BJ (cell line): ENCODE measurements at regions not wholly inside any gene's neighbourhood (a gene's known extent, or its start where the extent isn't known, plus 50 kb on each side); places are given as distances from the start of the nearest gene placed in this dataset.

ENCODE experiments used
- CTCF ChIA-PET: fragments of 350-600 bp; formaldehyde crosslinking; extraction: SDS; loops from one replicate; lab custom pipeline; 2021; ENCODE audit warnings: antibody characterized with exemption, inconsistent platforms; lab: Yijun Ruan, JAX
- POLR2A ChIA-PET: fragments of 300-600 bp; sonication (Branson Sonifier 250); formaldehyde crosslinking; extraction: SDS; loops from one replicate; lab custom pipeline; 2021; ENCODE audit warnings: antibody characterized with exemption; lab: Charles Lee
- DNase-seq: peaks from one replicate; pipeline ENCODE4 v3.0.0-alpha.2; 2011; ENCODE audit warnings: low read depth
- H3K27me3 ChIP-seq: 2 replicates; pipeline ENCODE4 v1.6.0; 2011; ENCODE audit warnings: low read length; ENCODE audit not compliant: control insufficient read depth, insufficient read depth
- H3K36me3 ChIP-seq: 2 replicates; pipeline ENCODE4 v1.5.1; 2011; ENCODE audit warnings: low read length; ENCODE audit not compliant: control insufficient read depth, insufficient read depth
- H3K4me3 ChIP-seq: 2 replicates; pipeline ENCODE4 v1.5.1; 2011; ENCODE audit warnings: low read depth, mild to moderate bottlenecking, control low read depth, low read length
- TF ChIP-seq, protein P1 (sequence below): IDR thresholded peaks from 2 replicates; pipeline ENCODE4 v1.5.1; 2011; ENCODE audit warnings: low read depth, mild to moderate bottlenecking, control low read depth, inconsistent platforms, low read length, moderate library complexity; ENCODE audit not compliant: insufficient read depth

DNA sequence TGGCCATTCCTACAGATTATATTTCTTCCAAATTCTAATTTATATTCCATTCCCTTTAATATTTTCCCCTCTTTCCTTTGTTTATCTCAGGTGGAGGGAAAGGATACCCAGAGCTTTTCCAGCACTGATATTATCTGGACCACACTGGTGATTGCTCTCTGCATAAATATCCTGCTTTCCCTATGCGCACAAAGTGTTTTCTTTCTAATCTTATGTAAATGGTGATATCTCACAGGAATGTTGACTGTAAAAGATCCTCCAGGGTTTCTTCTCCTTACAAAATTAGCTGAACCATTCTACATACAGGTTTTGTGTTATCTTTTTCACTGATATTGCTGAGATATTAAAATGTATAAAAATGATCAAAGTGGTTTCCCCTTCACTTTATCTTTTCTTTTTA lies 59.1 kb upstream of the GALNT13 start:
- no peak overlapping the region for H3K4me3 ChIP-seq
- DNase-seq, result no peak
- no peaks in the 10 kb centered on the region for H3K36me3 ChIP-seq
- H3K27me3 ChIP-seq, result no peaks in the 10 kb centered on the region
- TF ChIP-seq, protein P1, sequence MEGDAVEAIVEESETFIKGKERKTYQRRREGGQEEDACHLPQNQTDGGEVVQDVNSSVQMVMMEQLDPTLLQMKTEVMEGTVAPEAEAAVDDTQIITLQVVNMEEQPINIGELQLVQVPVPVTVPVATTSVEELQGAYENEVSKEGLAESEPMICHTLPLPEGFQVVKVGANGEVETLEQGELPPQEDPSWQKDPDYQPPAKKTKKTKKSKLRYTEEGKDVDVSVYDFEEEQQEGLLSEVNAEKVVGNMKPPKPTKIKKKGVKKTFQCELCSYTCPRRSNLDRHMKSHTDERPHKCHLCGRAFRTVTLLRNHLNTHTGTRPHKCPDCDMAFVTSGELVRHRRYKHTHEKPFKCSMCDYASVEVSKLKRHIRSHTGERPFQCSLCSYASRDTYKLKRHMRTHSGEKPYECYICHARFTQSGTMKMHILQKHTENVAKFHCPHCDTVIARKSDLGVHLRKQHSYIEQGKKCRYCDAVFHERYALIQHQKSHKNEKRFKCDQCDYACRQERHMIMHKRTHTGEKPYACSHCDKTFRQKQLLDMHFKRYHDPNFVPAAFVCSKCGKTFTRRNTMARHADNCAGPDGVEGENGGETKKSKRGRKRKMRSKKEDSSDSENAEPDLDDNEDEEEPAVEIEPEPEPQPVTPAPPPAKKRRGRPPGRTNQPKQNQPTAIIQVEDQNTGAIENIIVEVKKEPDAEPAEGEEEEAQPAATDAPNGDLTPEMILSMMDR, result no peak
- ChIA-PET CTCF (interaction anchor here (0.6 kb wide), 1 partner anchor 10 kb away, joined by 5 read pairs; no protein-coding TSS in a partner anchor), POLR2A (no interaction called here)

GRCh38 chr2:153818242-153818641 lies 53.5 kb upstream of the GALNT13 start:
- CTCF ChIA-PET, result no interaction called here
- Histone ChIP-seq H3K4me3 (no peak overlapping the region), H3K36me3 (no peaks in the 10 kb centered on the region), H3K27me3 (no peaks in the 10 kb centered on the region)
- DNase-seq, result no peak
- POLR2A ChIA-PET, result no interaction called here
- TF ChIP-seq, protein P1, result no peak

DNA sequence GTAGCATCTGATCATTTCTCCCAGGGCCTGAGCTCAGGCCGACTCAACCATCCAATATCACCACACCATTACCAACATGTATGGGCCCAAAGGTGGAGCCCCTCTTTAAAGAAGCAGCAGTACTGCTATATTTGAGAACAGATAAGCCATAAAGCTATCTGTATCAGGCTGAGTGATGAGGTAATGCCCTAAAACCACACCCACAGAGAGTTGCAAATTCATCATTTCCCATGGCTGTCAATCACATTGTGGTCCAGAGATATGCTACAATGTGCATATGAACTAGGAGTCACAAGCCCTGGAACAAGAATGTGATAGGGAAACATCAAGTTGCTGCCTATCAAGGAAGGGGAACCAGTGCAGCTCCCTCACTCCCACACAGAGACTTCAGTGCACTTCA lies 52.6 kb upstream of the GALNT13 start:
- TF ChIP-seq, protein P1, result no peak
- H3K36me3 ChIP-seq, result no peaks in the 10 kb centered on the region
- CTCF ChIA-PET, result no interaction called here

GRCh38 chr2:153819501-153819900 lies 52.2 kb upstream of the GALNT13 start:
- TF ChIP-seq, protein P1, result no peak
- H3K4me3 ChIP-seq, result no peak overlapping the region
- POLR2A ChIA-PET, result no interaction called here
- no peaks in the 10 kb centered on the region for H3K36me3 ChIP-seq
- no peak for DNase-seq
- CTCF ChIA-PET, result no interaction called here
- no peaks in the 10 kb centered on the region for H3K27me3 ChIP-seq

More for the DNA sequence above, 52.6 kb upstream of the GALNT13 start:
- no peaks in the 10 kb centered on the region for H3K27me3 ChIP-seq
- POLR2A ChIA-PET, result no interaction called here
- DNase-seq, result no peak
- H3K4me3 ChIP-seq, result no peak overlapping the region
